ENCODE measurements at regions not wholly inside any gene's neighbourhood (a gene's known extent, or its start where the extent isn't known, plus 50 kb on each side); places are given as distances from the start of the nearest gene placed in this dataset.

GRCh38 chr1:68745011-68745410 lies 248.1 kb upstream of the DEPDC1 start:
- ChIA-PET POLR2A (no interaction called here), CTCF (no interaction called here)
- TF ChIP-seq CTCF (IDR thresholded peaks at IDR 0.05; ENCODE audit: low read depth, low read length), result no peak
- DNase-seq (ENCODE audit: low read depth, low spot score), result no peak
- H3K27ac ChIP-seq (ENCODE audit: low read depth, low read length), result no peak overlapping the region
- H3K9me3 ChIP-seq (ENCODE audit: control insufficient read depth, insufficient read depth, low read length), result no peaks in the 10 kb centered on the region
- H3K4me3 ChIP-seq (ENCODE audit: low read depth, low read length), result no peak overlapping the region
- no peaks in the 10 kb centered on the region for H3K27me3 ChIP-seq (ENCODE audit: control insufficient read depth, insufficient read depth, low read length)

GRCh38 chr1:68745451-68745850 lies 248.6 kb upstream of the DEPDC1 start:
- no peak for TF ChIP-seq CTCF (IDR thresholded peaks at IDR 0.05; ENCODE audit: low read depth, low read length)
- Histone ChIP-seq H3K27ac (ENCODE audit: low read depth, low read length) (no peak overlapping the region), H3K27me3 (ENCODE audit: control insufficient read depth, insufficient read depth, low read length) (no peaks in the 10 kb centered on the region), H3K9me3 (ENCODE audit: control insufficient read depth, insufficient read depth, low read length) (no peaks in the 10 kb centered on the region), H3K4me3 (ENCODE audit: low read depth, low read length) (no peak overlapping the region)
- no peak for DNase-seq (ENCODE audit: low read depth, low spot score)
- CTCF ChIA-PET, result no interaction called here
- POLR2A ChIA-PET, result no interaction called here

GRCh38 chr1:68746378-68746777 lies 249.5 kb upstream of the DEPDC1 start:
- no peaks in the 10 kb centered on the region for H3K9me3 ChIP-seq (ENCODE audit: control insufficient read depth, insufficient read depth, low read length)
- CTCF ChIA-PET, result no interaction called here

GRCh38 chr1:68751723-68752122 lies 254.8 kb upstream of the DEPDC1 start:
- no peaks in the 10 kb centered on the region for H3K9me3 ChIP-seq (ENCODE audit: control insufficient read depth, insufficient read depth, low read length)
- no peak overlapping the region for H3K4me3 ChIP-seq (ENCODE audit: low read depth, low read length)
- H3K27me3 ChIP-seq (ENCODE audit: control insufficient read depth, insufficient read depth, low read length), result no peaks in the 10 kb centered on the region
- POLR2A ChIA-PET, result no interaction called here
- DNase-seq (ENCODE audit: low read depth, low spot score), result no peak
- TF ChIP-seq CTCF (IDR thresholded peaks at IDR 0.05; ENCODE audit: low read depth, low read length), result no peak
- H3K27ac ChIP-seq (ENCODE audit: low read depth, low read length), result no peak overlapping the region
- CTCF ChIA-PET, result interaction anchor here (1.6 kb wide), 1 partner anchor 985 kb away, joined by 3 read pairs; no protein-coding TSS in a partner anchor

More at GRCh38 chr1:68746378-68746777, 249.5 kb upstream of the DEPDC1 start:
- DNase-seq (ENCODE audit: low read depth, low spot score), result no peak
- Histone ChIP-seq H3K27ac (ENCODE audit: low read depth, low read length) (no peak overlapping the region), H3K4me3 (ENCODE audit: low read depth, low read length) (no peak overlapping the region), H3K27me3 (ENCODE audit: control insufficient read depth, insufficient read depth, low read length) (no peaks in the 10 kb centered on the region)
- POLR2A ChIA-PET, result no interaction called here
- no peak for TF ChIP-seq CTCF (IDR thresholded peaks at IDR 0.05; ENCODE audit: low read depth, low read length)

- no peak for DNase-seq (ENCODE audit: low read depth, low spot score)
- Histone ChIP-seq H3K27ac (ENCODE audit: low read depth, low read length) (no peak overlapping the region), H3K4me3 (ENCODE audit: low read depth, low read length) (no peak overlapping the region), H3K9me3 (ENCODE audit: control insufficient read depth, insufficient read depth, low read length) (no peaks in the 10 kb centered on the region), H3K27me3 (ENCODE audit: control insufficient read depth, insufficient read depth, low read length) (no peaks in the 10 kb centered on the region)
- TF ChIP-seq CTCF (IDR thresholded peaks at IDR 0.05; ENCODE audit: low read depth, low read length), result no peak
- ChIA-PET CTCF (no interaction called here), POLR2A (no interaction called here)
Measured at GRCh38 chr1:68758666-68759209, 261.9 kb upstream of the DEPDC1 start.
